LNCaP clone FGC (cell line): ENCODE measurements at regions not wholly inside any gene's neighbourhood (a gene's known extent, or its start where the extent isn't known, plus 50 kb on each side); places are given as distances from the start of the nearest gene placed in this dataset.
A peak's percentile ranks its signal among the peaks of the same experiment; 100 is the strongest.

Experiments
- DNase-seq: peaks from one replicate; pipeline ENCODE4 v3.0.0-alpha.2; 2011; ENCODE audit warnings: low read depth
- H3K4me3 ChIP-seq: 2 replicates; pipeline ENCODE4 v1.5.1; 2011; ENCODE audit warnings: mild to moderate bottlenecking, low read depth, low read length, control low read depth
- CTCF ChIP-seq: IDR thresholded peaks from 2 replicates; pipeline ENCODE4 v1.5.1; 2012; ENCODE audit warnings: mild to moderate bottlenecking; ENCODE audit not compliant: control insufficient read depth, insufficient read depth; ENCODE audit errors: extremely low read depth

DNA sequence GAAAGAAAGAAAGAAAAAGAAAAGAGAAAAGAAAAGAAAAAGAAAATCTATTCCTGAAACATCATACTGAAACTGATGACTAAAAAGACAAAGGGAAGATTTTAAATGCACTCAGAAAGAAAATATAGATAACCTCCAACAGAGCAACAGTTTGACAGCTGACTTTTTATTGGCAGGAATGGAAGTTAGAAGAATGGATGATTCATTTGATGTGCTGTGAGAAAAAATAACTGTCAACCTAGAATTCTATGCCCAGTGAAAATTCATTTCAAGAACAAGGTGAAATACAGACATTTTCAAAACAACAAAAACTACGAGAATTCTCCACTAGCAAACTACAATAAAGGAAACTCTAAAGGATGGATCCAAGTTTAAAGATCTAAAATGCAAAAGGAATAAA is 50.5 kb upstream of the HSPA12A start:
- no peak for TF ChIP-seq CTCF
- DNase-seq: no peak
- H3K4me3 ChIP-seq: no peak overlapping the region

DNA sequence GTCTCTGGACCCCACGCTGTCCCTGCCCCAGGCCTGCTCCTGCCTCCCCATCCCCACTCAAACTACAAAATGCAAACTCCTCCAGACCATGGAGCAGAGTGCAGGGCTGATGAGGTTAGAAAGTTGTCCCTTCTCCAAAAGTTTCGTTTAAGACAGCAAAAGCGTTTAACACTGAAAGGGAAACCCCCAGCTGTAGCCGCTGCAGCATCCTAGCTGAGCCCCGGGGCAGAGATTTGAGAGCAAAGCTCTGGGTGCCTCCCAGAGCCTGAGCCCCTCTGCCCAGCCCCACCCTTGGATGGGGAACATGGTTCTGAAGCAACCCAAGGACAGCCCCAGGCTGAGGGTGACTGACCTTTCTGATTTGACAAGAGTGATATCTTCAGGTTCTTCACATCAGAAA is 52.8 kb upstream of the ENO4 start:
- TF ChIP-seq CTCF: no peak
- no peak overlapping the region for H3K4me3 ChIP-seq
- DNase-seq: no peak

DNA sequence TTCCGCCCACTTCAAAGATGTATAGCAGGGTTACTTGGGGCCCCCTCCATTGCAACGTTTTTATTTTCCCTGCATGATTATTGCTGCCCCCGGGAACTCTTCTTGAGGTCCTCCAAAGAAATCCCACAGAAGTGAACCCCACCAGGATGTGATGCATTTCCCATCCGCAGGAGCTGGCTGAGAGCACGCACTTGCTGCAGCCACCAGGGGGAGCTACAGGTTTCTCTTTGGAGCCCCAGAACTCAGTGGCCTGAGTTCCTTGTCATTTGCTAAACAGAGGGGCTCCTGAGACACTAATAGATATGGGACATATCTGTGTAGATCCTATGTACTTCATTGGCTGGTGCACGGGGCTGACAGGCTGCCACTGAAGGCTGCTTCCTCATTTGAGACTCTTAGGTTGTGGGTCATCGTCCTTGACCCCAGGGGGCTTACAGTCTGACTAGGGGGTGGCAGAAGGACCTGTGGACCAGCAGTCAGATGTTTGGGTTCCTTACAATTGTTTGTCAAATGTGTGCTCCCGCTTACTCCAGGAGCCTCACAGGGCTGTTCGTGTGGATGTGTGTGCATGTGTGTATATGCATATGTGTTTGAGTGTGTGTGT is 52.3 kb upstream of the ENO4 start:
- peak; percentile 13 for DNase-seq
- no peak overlapping the region for H3K4me3 ChIP-seq
- peak; percentile 90 for TF ChIP-seq CTCF

- TF ChIP-seq CTCF: no peak
- DNase-seq: no peak
Measured at GRCh38 chr10:116798859-116799258, 50.4 kb upstream of the ENO4 start.

More at GRCh38 chr10:116798859-116799258, 50.4 kb upstream of the ENO4 start:
- no peak overlapping the region for H3K4me3 ChIP-seq
